Activated naive CD8-positive, alpha-beta T cell treated with anti-CD3 and anti-CD28 coated beads, Interleukin-2, amount 50 U/mL, for 24 hours (primary cell): ENCODE measurements at regions not wholly inside any gene's neighbourhood (a gene's known extent, or its start where the extent isn't known, plus 50 kb on each side); places are given as distances from the start of the nearest gene placed in this dataset.

ENCODE experiments used
- ATAC-seq: fragments of 150-1000 bp; cut with Tn5 transposase; one replicate; pipeline ENCODE4 v1.10.0; 2021
- DNase-seq: peaks from one replicate; pipeline ENCODE4 v3.0.0; 2021
- H3K27ac Mint-ChIP-seq: one replicate; pipeline ENCODE4 v1.8.0; 2021; ENCODE audit warnings: mild to moderate bottlenecking, mixed read lengths
- H3K27me3 Mint-ChIP-seq: one replicate; pipeline ENCODE4 v1.8.0; 2021; ENCODE audit warnings: mixed read lengths
- H3K36me3 Mint-ChIP-seq: one replicate; pipeline ENCODE4 v1.8.0; 2021; ENCODE audit warnings: low read depth, mixed read lengths
- H3K4me1 Mint-ChIP-seq: one replicate; pipeline ENCODE4 v1.8.0; 2021; ENCODE audit warnings: mixed read lengths
- H3K4me3 Mint-ChIP-seq: one replicate; pipeline ENCODE4 v1.8.0; 2021; ENCODE audit warnings: mild to moderate bottlenecking, moderate library complexity, mixed read lengths
- H3K9me3 Mint-ChIP-seq: one replicate; pipeline ENCODE4 v1.8.0; 2021; ENCODE audit warnings: mixed read lengths

GRCh38 chr5:6066016-6066415 is 312.3 kb downstream of the MED10 start:
- Mint-ChIP-seq H3K9me3 (no peaks in the 10 kb centered on the region), H3K4me1 (no peaks in the 10 kb centered on the region)
- no peak for ATAC-seq

GRCh38 chr5:6059137-6059800 is 319.1 kb downstream of the MED10 start:
- no peak for ATAC-seq
- Mint-ChIP-seq H3K4me3 (no peak overlapping the region), H3K27me3 (no peaks in the 10 kb centered on the region)

More at GRCh38 chr5:6066016-6066415, 312.3 kb downstream of the MED10 start:
- H3K27me3 Mint-ChIP-seq, result no peaks in the 10 kb centered on the region
- H3K4me3 Mint-ChIP-seq, result no peak overlapping the region
- no peak for DNase-seq
- no peaks in the 10 kb centered on the region for H3K36me3 Mint-ChIP-seq
- H3K27ac Mint-ChIP-seq, result no peak overlapping the region

GRCh38 chr5:6058055-6058715 is 320.2 kb downstream of the MED10 start:
- H3K27me3 Mint-ChIP-seq, result no peaks in the 10 kb centered on the region
- H3K4me1 Mint-ChIP-seq, result no peaks in the 10 kb centered on the region
- ATAC-seq (no peak), DNase-seq (no peak)
- H3K9me3 Mint-ChIP-seq, result no peaks in the 10 kb centered on the region
- no peaks in the 10 kb centered on the region for H3K36me3 Mint-ChIP-seq
- H3K27ac Mint-ChIP-seq, result no peak overlapping the region
- H3K4me3 Mint-ChIP-seq, result no peak overlapping the region

More at GRCh38 chr5:6059137-6059800, 319.1 kb downstream of the MED10 start:
- Mint-ChIP-seq H3K36me3 (no peaks in the 10 kb centered on the region), H3K27ac (no peak overlapping the region), H3K4me1 (no peaks in the 10 kb centered on the region), H3K9me3 (no peaks in the 10 kb centered on the region)
- DNase-seq, result no peak

GRCh38 chr5:6056280-6056679 is 322.1 kb downstream of the MED10 start:
- no peak for ATAC-seq

GRCh38 chr5:6049662-6050061 is 328.7 kb downstream of the MED10 start:
- DNase-seq (no peak), ATAC-seq (no peak)
- no peaks in the 10 kb centered on the region for H3K36me3 Mint-ChIP-seq
- H3K4me1 Mint-ChIP-seq, result no peaks in the 10 kb centered on the region
- peaks cover 9% of the 10 kb centered on the region for H3K9me3 Mint-ChIP-seq
- H3K27ac Mint-ChIP-seq, result no peak overlapping the region
- no peak overlapping the region for H3K4me3 Mint-ChIP-seq
- H3K27me3 Mint-ChIP-seq, result peaks cover 5% of the 10 kb centered on the region

More at GRCh38 chr5:6056280-6056679, 322.1 kb downstream of the MED10 start:
- peaks cover 9% of the 10 kb centered on the region for H3K9me3 Mint-ChIP-seq
- no peak for DNase-seq
- no peak overlapping the region for H3K4me3 Mint-ChIP-seq
- no peaks in the 10 kb centered on the region for H3K36me3 Mint-ChIP-seq
- H3K4me1 Mint-ChIP-seq, result no peaks in the 10 kb centered on the region
- peaks cover 5% of the 10 kb centered on the region for H3K27me3 Mint-ChIP-seq
- H3K27ac Mint-ChIP-seq, result no peak overlapping the region

- Mint-ChIP-seq H3K27ac (no peak overlapping the region), H3K36me3 (no peaks in the 10 kb centered on the region), H3K9me3 (peaks cover 9% of the 10 kb centered on the region), H3K27me3 (peaks cover 8% of the 10 kb centered on the region), H3K4me3 (no peak overlapping the region), H3K4me1 (no peaks in the 10 kb centered on the region)
- no peak for ATAC-seq
- DNase-seq, result no peak
These were observed 329.6 kb downstream of the MED10 start for GRCh38 chr5:6048746-6049145.

- peaks cover 3% of the 10 kb centered on the region for H3K27me3 Mint-ChIP-seq
- ATAC-seq, result no peak
- no peak overlapping the region for H3K27ac Mint-ChIP-seq
- no peaks in the 10 kb centered on the region for H3K36me3 Mint-ChIP-seq
- no peak overlapping the region for H3K4me3 Mint-ChIP-seq
- no peaks in the 10 kb centered on the region for H3K4me1 Mint-ChIP-seq
- DNase-seq, result no peak
- no peaks in the 10 kb centered on the region for H3K9me3 Mint-ChIP-seq
These were observed 331.9 kb downstream of the MED10 start for GRCh38 chr5:6046296-6046967.

- Mint-ChIP-seq H3K27me3 (peaks cover 3% of the 10 kb centered on the region), H3K9me3 (no peaks in the 10 kb centered on the region), H3K4me1 (no peaks in the 10 kb centered on the region), H3K36me3 (no peaks in the 10 kb centered on the region), H3K4me3 (no peak overlapping the region), H3K27ac (no peak overlapping the region)
- ATAC-seq, result no peak
- no peak for DNase-seq
These were observed 334.6 kb downstream of the MED10 start for GRCh38 chr5:6043491-6044310.

- H3K4me3 Mint-ChIP-seq, result no peak overlapping the region
- H3K27me3 Mint-ChIP-seq, result peaks cover 3% of the 10 kb centered on the region
- no peaks in the 10 kb centered on the region for H3K4me1 Mint-ChIP-seq
- no peaks in the 10 kb centered on the region for H3K9me3 Mint-ChIP-seq
- no peaks in the 10 kb centered on the region for H3K36me3 Mint-ChIP-seq
- H3K27ac Mint-ChIP-seq, result no peak overlapping the region
- ATAC-seq, result no peak
- DNase-seq, result no peak
These were observed 336.3 kb downstream of the MED10 start for GRCh38 chr5:6041977-6042550.

- Mint-ChIP-seq H3K36me3 (no peaks in the 10 kb centered on the region), H3K27ac (no peak overlapping the region), H3K4me3 (no peak overlapping the region), H3K9me3 (no peaks in the 10 kb centered on the region), H3K4me1 (no peaks in the 10 kb centered on the region), H3K27me3 (peaks cover 3% of the 10 kb centered on the region)
- DNase-seq, result no peak
- ATAC-seq, result no peak
These were observed 339.2 kb downstream of the MED10 start for GRCh38 chr5:6039111-6039510.

- no peaks in the 10 kb centered on the region for H3K27me3 Mint-ChIP-seq
These were observed 342.3 kb downstream of the MED10 start for GRCh38 chr5:6036006-6036405.

GRCh38 chr5:6029811-6030271 is 348.5 kb downstream of the MED10 start:
- H3K36me3 Mint-ChIP-seq, result no peaks in the 10 kb centered on the region
- H3K9me3 Mint-ChIP-seq, result peaks cover 6% of the 10 kb centered on the region
- no peak overlapping the region for H3K27ac Mint-ChIP-seq
- H3K27me3 Mint-ChIP-seq, result no peaks in the 10 kb centered on the region
- no peaks in the 10 kb centered on the region for H3K4me1 Mint-ChIP-seq
- no peak for DNase-seq
- ATAC-seq, result no peak
- H3K4me3 Mint-ChIP-seq, result no peak overlapping the region

More at GRCh38 chr5:6036006-6036405, 342.3 kb downstream of the MED10 start:
- Mint-ChIP-seq H3K4me3 (no peak overlapping the region), H3K36me3 (no peaks in the 10 kb centered on the region), H3K27ac (no peak overlapping the region), H3K9me3 (peaks cover 6% of the 10 kb centered on the region), H3K4me1 (no peaks in the 10 kb centered on the region)
- ATAC-seq, result no peak
- no peak for DNase-seq

GRCh38 chr5:6026766-6027406 is 351.5 kb downstream of the MED10 start:
- no peaks in the 10 kb centered on the region for H3K36me3 Mint-ChIP-seq
- no peak overlapping the region for H3K4me3 Mint-ChIP-seq
- ATAC-seq (no peak), DNase-seq (no peak)
- peaks cover 6% of the 10 kb centered on the region for H3K9me3 Mint-ChIP-seq
- no peaks in the 10 kb centered on the region for H3K27me3 Mint-ChIP-seq
- no peak overlapping the region for H3K27ac Mint-ChIP-seq
- H3K4me1 Mint-ChIP-seq, result no peaks in the 10 kb centered on the region

GRCh38 chr5:6019612-6020011 is 358.7 kb downstream of the MED10 start:
- H3K36me3 Mint-ChIP-seq, result no peaks in the 10 kb centered on the region
- ATAC-seq (no peak), DNase-seq (no peak)
- no peaks in the 10 kb centered on the region for H3K9me3 Mint-ChIP-seq
- H3K27me3 Mint-ChIP-seq, result peaks cover 2% of the 10 kb centered on the region
- H3K27ac Mint-ChIP-seq, result no peak overlapping the region
- no peak overlapping the region for H3K4me3 Mint-ChIP-seq
- no peaks in the 10 kb centered on the region for H3K4me1 Mint-ChIP-seq
